Adrenal gland (tissue), 9 donors: ENCODE measurements at regions not wholly inside any gene's neighbourhood (a gene's known extent, or its start where the extent isn't known, plus 50 kb on each side); places are given as distances from the start of the nearest gene placed in this dataset.

Experiments
- DNase-seq, 7 donors: peaks; one replicate each; pipeline ENCODE4 v3.0.0-alpha.2; 2019 to 2020
- H3K27ac ChIP-seq, 5 donors: fragments of 200-600 bp; sonication (generic) in 4 of 5; 1 replicate in 3 of 5; 2 replicates in 2 of 5; pipeline versions ENCODE4 v1.5.1 to v1.8.0; 2016 to 2020; ENCODE audit warnings: mild to moderate bottlenecking in 1 of 5
- H3K27me3 ChIP-seq: fragments of 200-600 bp; 2 replicates; pipeline ENCODE4 v1.8.0; 2021
- H3K36me3 ChIP-seq, 2 donors: fragments of 200-600 bp; replicated peaks in 1 of 2; 1 replicate in 1 of 2; 2 replicates in 1 of 2; pipeline versions ENCODE4 v1.5.1 to v1.8.0; 2018 to 2022
- H3K4me1 ChIP-seq, 2 donors: fragments of 200-600 bp; replicated peaks in 1 of 2; 1 replicate in 1 of 2; 2 replicates in 1 of 2; pipeline versions ENCODE4 v1.5.1 to v1.8.0; 2018 to 2021
- H3K4me3 ChIP-seq, 4 donors: fragments of 200-600 bp; sonication (generic) in 3 of 4; one replicate each; pipeline ENCODE4 v1.5.1; 2016 to 2018
- H3K9me3 ChIP-seq, 3 donors: fragments of 200-600 bp; sonication (generic) in 1 of 3; replicated peaks in 1 of 3; 1 replicate in 2 of 3; 2 replicates in 1 of 3; pipeline versions ENCODE4 v1.5.1 to v1.8.0; 2016 to 2021
- POLR2A ChIP-seq, 2 donors: fragments of 450-650 bp; IDR thresholded peaks; one replicate each; pipeline ENCODE4 v1.6.1; 2017; ENCODE audit warnings: antibody characterized with exemption in 2 of 2, mild to moderate bottlenecking in 2 of 2, moderate library complexity in 1 of 2
- WGBS, 4 donors: extraction: QIAGEN DNeasy Blood & Tissue Kit in 2 of 4; methylation state at CpG; one replicate each; pipeline versions ENCODE4 v1.1.5 to v1.1.7; 2013 to 2017; 5-methylcytosine and 5-hydroxymethylcytosine counted together
- intact Hi-C, 2 donors: fragments of 100-400 bp; cut with DNase I; formaldehyde crosslinking; loops; one replicate each; pipeline versions ENCODE4 v1.14.1 to v1.15.0; 2022 to 2023
- TF ChIP-seq, protein P1 (sequence below), 6 experiments: fragments of 450-650 bp in 4 of 6; fragments of 200-600 bp in 2 of 6; sonication (generic) in 1 of 6; IDR thresholded peaks; 1 replicate in 5 of 6; 2 replicates in 1 of 6; pipeline versions ENCODE4 v1.5.1 to v1.8.0; 2016 to 2021; ENCODE audit warnings: antibody characterized with exemption in 6 of 6, mild to moderate bottlenecking in 2 of 6, moderate library complexity in 1 of 6
- donor health status: healthy with polysubstance abuse.
- donor health status: Bipolar disorder and iron deficiency.
- donor health status: DM: yes; HTN: yes; CAD: no.
- donor health status: DM: no; HTN: no; CAD: no.
- donor health status: DM: no; HTN: no; CAD: no.

DNA sequence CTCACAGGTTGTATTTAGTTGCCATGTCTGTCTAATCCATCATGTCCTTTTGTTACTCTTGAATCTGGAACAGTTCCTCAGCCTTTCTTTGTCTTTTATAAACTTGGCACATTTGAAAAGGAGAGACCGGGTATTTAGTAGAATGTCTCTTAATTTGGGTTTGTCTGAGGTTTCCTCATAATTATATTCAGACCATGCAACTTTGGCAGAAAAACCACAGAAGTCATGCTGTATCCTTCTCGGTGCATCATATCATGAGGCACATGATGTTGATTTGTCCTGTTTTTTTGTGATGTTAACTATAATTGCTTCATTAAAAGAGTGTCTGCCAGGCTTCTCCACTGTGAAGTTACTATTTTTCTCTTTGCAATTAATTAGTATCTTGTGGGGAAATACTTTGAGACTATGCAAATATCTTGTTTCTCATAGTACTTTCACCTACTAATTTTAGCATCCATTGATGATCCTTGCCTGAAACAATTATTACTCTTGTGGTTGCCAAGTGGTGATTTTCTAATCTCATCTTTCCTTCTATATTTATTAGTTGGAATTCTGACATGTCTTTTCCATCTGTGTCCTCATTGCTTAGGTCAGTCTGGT, 837.3 kb downstream of the DHX35 start:
- H3K4me3 ChIP-seq: no peak overlapping the region
- no peak for TF ChIP-seq POLR2A (IDR thresholded peaks at IDR 0.05)
- TF ChIP-seq, protein P1, sequence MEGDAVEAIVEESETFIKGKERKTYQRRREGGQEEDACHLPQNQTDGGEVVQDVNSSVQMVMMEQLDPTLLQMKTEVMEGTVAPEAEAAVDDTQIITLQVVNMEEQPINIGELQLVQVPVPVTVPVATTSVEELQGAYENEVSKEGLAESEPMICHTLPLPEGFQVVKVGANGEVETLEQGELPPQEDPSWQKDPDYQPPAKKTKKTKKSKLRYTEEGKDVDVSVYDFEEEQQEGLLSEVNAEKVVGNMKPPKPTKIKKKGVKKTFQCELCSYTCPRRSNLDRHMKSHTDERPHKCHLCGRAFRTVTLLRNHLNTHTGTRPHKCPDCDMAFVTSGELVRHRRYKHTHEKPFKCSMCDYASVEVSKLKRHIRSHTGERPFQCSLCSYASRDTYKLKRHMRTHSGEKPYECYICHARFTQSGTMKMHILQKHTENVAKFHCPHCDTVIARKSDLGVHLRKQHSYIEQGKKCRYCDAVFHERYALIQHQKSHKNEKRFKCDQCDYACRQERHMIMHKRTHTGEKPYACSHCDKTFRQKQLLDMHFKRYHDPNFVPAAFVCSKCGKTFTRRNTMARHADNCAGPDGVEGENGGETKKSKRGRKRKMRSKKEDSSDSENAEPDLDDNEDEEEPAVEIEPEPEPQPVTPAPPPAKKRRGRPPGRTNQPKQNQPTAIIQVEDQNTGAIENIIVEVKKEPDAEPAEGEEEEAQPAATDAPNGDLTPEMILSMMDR (IDR thresholded peaks at IDR 0.05): no peak
- H3K4me1 ChIP-seq: peaks cover 16 to 18% of the 10 kb centered on the region in 2 donors
- H3K36me3 ChIP-seq: no peaks in the 10 kb centered on the region
- no peak for DNase-seq
- peaks cover 0 to 8% (median 4%) of the 10 kb centered on the region in 3 donors for H3K9me3 ChIP-seq
- peak overlapping the region in 3 of 5 donors; percentile 58 to 79 (median 64) for H3K27ac ChIP-seq
- WGBS, 4 donors: 80 to 85% (median 82%) methylated on average over 2 of the region's 2 CpGs
- H3K27me3 ChIP-seq: no peaks in the 10 kb centered on the region
- intact Hi-C loops: no loop called here

DNA sequence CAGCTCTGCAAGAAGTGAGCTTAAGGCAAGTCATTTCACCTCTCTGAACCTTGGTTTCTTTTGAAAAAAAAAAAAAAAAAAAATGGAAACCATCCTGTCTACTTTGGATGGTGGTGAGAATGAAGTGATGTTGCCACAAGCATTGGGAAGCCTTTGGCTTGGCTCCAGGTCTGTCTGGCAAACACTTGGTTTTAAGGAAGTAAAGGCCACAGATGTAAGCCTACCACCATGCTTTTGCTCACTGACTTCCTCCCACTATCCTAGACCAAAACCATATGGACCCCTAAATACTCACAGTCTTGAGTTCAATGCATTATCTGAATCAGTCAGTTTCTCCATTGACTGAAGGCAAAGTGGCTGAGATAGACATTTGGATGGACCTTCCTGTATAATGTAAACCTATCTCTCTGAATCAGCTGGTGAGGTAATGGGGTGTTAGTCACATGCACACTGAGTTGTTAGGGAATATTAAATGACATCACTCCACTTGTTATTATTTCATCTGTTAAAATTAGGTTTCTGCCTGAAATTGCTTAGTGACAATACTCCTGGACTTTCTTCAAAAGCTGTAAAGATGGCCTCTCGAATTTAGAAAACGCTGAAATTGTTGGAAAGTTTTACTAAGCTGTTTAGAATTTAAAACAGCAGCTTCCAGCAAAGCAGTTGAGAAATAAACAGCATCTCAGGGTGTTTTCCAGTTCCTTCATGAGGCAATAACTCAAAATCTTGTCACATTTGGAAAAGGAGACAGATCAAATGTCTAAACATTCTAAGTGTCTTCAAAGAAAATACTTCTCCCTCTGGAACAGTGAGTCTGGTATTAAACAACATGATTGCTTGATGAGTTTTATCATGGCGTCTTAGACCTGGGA, 833.5 kb downstream of the DHX35 start:
- Histone ChIP-seq H3K27me3 (no peaks in the 10 kb centered on the region), H3K36me3 (no peaks in the 10 kb centered on the region), H3K9me3 (peaks cover 0 to 8% (median 4%) of the 10 kb centered on the region in 3 donors), H3K4me1 (peaks cover 8 to 12% of the 10 kb centered on the region in 2 donors), H3K27ac (peak overlapping the region in 2 of 5 donors; percentile 13 to 14), H3K4me3 (no peak overlapping the region)
- TF ChIP-seq POLR2A (IDR thresholded peaks at IDR 0.05): no peak
- TF ChIP-seq, protein P1 (IDR thresholded peaks at IDR 0.05): no peak
- intact Hi-C loops: no loop called here
- WGBS, 4 donors: 70 to 75% (median 73%) methylated on average over 3 of the region's 3 CpGs
- DNase-seq: peak in 1 of 7 donors; percentile 37

DNA sequence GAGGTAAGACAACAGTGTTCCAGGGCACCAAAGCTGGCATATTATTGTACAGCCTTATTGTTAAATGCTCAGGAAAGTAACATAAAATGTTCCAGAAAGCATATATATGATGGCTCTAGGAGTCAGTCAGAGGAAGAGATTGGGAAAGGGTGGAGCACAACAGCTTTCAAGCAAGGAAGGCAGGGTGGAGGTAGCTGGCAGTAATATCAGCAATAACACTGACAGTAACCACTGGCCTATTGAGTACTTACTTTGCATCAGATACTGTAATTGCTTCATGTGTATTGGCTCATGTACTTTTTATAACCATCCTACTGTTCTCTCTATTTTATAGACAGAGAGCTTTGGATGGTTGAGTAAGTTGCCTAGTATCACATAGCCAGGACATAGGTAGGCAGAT, 830.2 kb downstream of the DHX35 start:
- no peak overlapping the region for H3K4me3 ChIP-seq
- intact Hi-C loops: no loop called here
- H3K36me3 ChIP-seq: no peaks in the 10 kb centered on the region
- no peaks in the 10 kb centered on the region for H3K27me3 ChIP-seq
- no peak for DNase-seq
- H3K9me3 ChIP-seq: no peaks in the 10 kb centered on the region
- H3K4me1 ChIP-seq: no peaks in the 10 kb centered on the region
- H3K27ac ChIP-seq: no peak overlapping the region
- TF ChIP-seq, protein P1 (IDR thresholded peaks at IDR 0.05): no peak
- no peak for TF ChIP-seq POLR2A (IDR thresholded peaks at IDR 0.05)

DNA sequence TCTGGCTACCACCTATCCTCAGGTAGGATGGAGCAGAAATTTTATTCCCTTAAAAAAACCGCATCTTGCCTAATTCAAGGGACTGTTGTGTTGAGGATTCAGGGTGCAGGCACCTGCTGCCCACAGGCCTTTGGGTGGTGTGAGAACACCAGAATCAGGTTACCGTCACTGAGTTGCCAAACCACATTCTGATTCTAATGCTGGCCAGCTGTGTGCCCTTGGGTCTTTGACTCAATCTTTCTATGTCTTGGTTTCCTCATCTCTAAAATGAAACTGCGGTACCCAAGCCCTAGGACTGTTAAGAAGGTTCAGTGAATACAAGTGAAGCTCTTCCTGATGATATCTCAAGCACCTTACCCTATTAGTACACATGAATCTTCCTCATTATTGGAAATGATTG, 827.3 kb downstream of the DHX35 start:
- Histone ChIP-seq H3K4me1 (peaks cover 10 to 14% of the 10 kb centered on the region in 2 donors), H3K9me3 (no peaks in the 10 kb centered on the region), H3K27ac (no peak overlapping the region), H3K27me3 (no peaks in the 10 kb centered on the region), H3K36me3 (no peaks in the 10 kb centered on the region), H3K4me3 (no peak overlapping the region)
- intact Hi-C loops: no loop called here
- TF ChIP-seq POLR2A (IDR thresholded peaks at IDR 0.05): no peak
- TF ChIP-seq, protein P1 (IDR thresholded peaks at IDR 0.05): no peak
- DNase-seq: no peak
- 95 to 100% (median 98%) methylated on average over 3 of the region's 3 CpGs for WGBS, 4 donors
